Central memory CD8-positive, alpha-beta T cell (primary cell): ENCODE measurements at regions not wholly inside any gene's neighbourhood (a gene's known extent, or its start where the extent isn't known, plus 50 kb on each side); places are given as distances from the start of the nearest gene placed in this dataset.

Experiments
- ATAC-seq: fragments of 150-1000 bp; cut with Tn5 transposase; replicated peaks from 2 replicates; pipeline ENCODE4 v1.10.0; 2022; ENCODE audit warnings: mild to moderate bottlenecking, moderate FRiP score, moderate number of reproducible peaks; ENCODE audit not compliant: poor library complexity, severe bottlenecking; ENCODE audit errors: extremely low read depth
- DNase-seq, 2 donors: peaks; one replicate each; pipeline ENCODE4 v3.0.0; 2021; ENCODE audit warnings: low spot score in 2 of 2
- H3K27ac Mint-ChIP-seq: one replicate; pipeline ENCODE4 v1.8.0; 2022; ENCODE audit warnings: low read depth, mild to moderate bottlenecking, moderate library complexity, mixed read lengths
- H3K27me3 Mint-ChIP-seq: one replicate; pipeline ENCODE4 v1.8.0; 2022; ENCODE audit warnings: mixed read lengths
- H3K36me3 Mint-ChIP-seq: one replicate; pipeline ENCODE4 v1.8.0; 2022; ENCODE audit warnings: mild to moderate bottlenecking, moderate library complexity, mixed read lengths; ENCODE audit not compliant: insufficient read depth
- H3K4me1 Mint-ChIP-seq: one replicate; pipeline ENCODE4 v1.8.0; 2022; ENCODE audit warnings: mixed read lengths
- H3K4me3 Mint-ChIP-seq: one replicate; pipeline ENCODE4 v1.8.0; 2022; ENCODE audit warnings: mild to moderate bottlenecking, moderate library complexity, mixed read lengths
- H3K9me3 Mint-ChIP-seq: one replicate; pipeline ENCODE4 v1.8.0; 2022; ENCODE audit warnings: mixed read lengths

DNA sequence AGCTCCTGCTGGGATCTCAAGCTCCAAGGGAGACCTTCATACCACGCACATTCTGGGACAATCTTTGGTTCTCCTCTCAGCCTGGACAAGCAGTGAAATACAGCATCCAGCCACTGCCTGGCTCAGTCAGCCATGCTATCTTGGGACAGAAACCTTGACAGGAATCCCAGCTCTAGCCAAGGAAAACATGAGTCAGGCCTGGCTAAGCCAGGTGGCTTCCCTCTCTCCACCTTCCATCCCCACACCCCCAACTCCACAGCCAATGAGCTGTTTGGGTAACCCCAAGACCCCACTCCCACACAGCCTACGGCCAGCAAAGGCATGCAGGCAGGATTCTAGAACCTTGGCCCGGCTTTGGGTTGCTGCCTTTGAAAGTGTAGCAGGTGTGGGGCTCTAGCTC, 64.9 kb downstream of the MCFD2 start:
- Mint-ChIP-seq H3K36me3 (no peaks in the 10 kb centered on the region), H3K9me3 (no peaks in the 10 kb centered on the region), H3K4me3 (no peak overlapping the region), H3K27me3 (peaks cover 45% of the 10 kb centered on the region), H3K27ac (no peak overlapping the region), H3K4me1 (no peaks in the 10 kb centered on the region)
- DNase-seq (no peak), ATAC-seq (no peak)

DNA sequence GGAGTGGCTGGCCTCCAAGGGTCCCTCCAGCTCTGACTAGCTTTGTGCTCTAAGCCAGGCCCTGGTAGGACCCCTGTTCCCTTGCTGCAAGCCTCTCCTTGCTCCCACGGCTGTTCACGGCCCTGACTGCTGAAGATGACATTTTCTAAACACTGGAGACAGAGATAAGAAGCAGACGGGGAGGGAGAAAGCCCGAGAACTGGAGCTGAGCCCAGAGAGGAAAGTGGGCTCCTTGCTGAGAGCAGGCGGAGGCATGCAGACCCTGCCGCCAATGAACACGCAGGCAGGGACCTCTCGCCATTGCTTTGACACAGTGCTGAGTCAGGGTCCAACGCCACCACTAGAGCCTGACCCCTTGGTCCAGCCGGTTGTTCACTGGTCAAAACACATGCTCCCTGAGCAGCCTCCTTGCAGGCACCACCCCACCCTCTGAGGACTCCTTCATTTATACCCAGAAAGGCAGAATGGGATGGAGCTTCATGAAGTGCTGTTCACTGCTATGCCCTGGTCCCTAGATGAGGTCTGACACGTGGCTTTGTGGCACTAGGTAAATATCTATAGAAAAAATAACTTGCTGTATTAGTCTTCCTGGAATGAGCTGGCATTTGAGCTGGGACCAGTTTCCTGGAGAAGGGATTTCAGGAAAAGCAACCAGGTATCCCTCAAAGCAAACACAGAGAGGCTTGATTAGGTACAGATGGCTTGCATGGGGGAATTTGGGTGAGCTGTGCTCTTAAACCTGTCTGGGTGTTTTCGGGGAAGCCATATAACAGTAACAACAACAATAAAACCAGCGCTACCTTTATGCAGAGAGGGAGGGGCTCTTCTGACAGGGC, 65.7 kb downstream of the MCFD2 start:
- Mint-ChIP-seq H3K4me3 (no peak overlapping the region), H3K27ac (no peak overlapping the region), H3K36me3 (no peaks in the 10 kb centered on the region), H3K9me3 (no peaks in the 10 kb centered on the region), H3K27me3 (peaks cover 49% of the 10 kb centered on the region), H3K4me1 (no peaks in the 10 kb centered on the region)
- no peak for ATAC-seq
- no peak for DNase-seq

DNA sequence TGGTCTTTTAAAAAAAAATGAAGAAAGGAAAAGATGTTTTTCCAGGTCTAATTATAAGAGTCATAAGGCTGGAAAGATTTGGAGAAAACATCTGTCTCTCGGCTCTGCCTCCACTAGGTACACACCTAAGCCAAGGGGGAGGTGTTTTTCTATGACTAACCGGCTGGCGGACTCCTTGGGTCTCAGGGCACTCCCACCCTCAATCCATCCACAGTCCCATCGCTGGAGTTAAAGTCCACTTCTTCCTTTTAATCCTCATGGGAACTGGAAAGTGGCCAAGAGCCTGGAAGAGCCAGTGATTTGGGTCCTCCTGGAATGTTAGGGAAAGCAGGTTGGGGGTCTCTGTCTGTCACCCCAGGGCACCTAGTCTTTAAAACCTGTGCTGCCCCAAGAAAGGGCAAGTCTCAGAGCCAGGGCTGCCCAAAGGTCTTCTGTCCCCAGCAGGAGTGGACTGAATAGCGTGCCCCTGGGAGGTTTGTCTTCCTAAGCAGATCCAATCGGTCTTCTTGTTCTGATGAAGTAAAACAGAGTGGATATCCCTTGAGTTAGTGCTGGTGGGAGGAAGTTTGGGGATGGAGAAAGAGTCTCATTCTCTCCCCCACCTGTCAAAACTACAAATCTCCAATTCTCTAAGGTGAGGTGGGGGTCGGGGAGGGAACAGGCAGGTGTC, 66.4 kb downstream of the MCFD2 start:
- H3K36me3 Mint-ChIP-seq: no peaks in the 10 kb centered on the region
- no peaks in the 10 kb centered on the region for H3K4me1 Mint-ChIP-seq
- peaks cover 49% of the 10 kb centered on the region for H3K27me3 Mint-ChIP-seq
- no peak overlapping the region for H3K4me3 Mint-ChIP-seq
- no peak for DNase-seq
- no peak overlapping the region for H3K27ac Mint-ChIP-seq
- no peaks in the 10 kb centered on the region for H3K9me3 Mint-ChIP-seq
- no peak for ATAC-seq

DNA sequence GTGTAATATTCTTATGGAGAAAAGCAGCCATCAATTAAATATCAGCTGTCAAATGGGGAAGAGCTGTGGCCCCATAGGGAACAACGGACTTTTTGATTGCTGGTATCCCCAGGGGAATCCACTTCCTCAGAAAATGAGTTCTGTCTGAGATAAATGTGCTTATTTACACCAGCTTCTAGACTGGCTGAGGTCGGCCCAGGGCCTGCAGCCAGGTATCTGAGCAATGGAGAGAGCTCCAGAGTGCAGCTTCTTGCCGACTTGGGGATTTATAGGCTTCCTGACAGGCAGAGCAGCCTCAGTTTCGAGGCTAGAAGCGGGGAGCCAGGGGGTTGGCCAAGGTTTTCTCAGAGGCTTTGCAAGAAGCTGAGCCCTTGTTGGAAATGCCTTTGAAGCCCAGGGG, 67.2 kb downstream of the MCFD2 start:
- Mint-ChIP-seq H3K27me3 (peaks cover 49% of the 10 kb centered on the region), H3K4me3 (no peak overlapping the region), H3K36me3 (no peaks in the 10 kb centered on the region), H3K4me1 (no peaks in the 10 kb centered on the region), H3K9me3 (no peaks in the 10 kb centered on the region), H3K27ac (no peak overlapping the region)
- ATAC-seq (no peak), DNase-seq (no peak)

DNA sequence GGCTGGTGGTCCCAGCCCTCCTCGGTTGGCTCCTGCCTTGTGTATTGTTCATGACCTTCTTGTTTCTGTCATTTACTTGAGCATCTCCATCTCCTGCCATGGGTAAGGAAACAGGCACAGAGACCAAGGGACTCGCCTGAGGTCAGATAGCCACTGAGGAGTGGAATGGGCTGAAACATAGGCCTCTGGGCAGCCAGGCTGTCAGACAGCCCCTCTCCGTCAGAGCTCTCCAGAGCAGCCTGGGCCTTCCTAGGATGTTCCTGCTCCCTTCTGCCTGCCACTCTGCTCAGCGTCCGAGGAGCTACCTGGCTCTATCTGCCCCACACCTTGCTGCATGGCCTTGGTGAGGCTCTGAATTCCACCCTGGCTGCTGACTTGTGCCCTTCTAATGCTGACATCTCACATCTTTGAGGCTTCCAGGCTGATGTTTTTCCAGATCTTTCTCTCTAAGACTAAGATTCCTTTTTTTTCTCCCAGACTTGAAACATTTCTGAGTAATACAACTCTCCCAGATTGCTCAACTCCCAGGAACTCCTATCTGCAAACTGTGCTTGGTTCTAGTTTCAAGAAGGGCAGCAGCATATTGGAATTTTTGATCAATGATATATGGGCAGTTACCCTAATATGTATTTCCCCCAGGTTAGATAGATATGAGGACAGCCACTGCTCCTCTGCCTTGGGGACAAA, 67.7 kb downstream of the MCFD2 start:
- Mint-ChIP-seq H3K4me1 (no peaks in the 10 kb centered on the region), H3K27ac (no peak overlapping the region), H3K27me3 (peaks cover 49% of the 10 kb centered on the region), H3K4me3 (no peak overlapping the region), H3K9me3 (no peaks in the 10 kb centered on the region), H3K36me3 (no peaks in the 10 kb centered on the region)
- ATAC-seq (no peak), DNase-seq (no peak)

DNA sequence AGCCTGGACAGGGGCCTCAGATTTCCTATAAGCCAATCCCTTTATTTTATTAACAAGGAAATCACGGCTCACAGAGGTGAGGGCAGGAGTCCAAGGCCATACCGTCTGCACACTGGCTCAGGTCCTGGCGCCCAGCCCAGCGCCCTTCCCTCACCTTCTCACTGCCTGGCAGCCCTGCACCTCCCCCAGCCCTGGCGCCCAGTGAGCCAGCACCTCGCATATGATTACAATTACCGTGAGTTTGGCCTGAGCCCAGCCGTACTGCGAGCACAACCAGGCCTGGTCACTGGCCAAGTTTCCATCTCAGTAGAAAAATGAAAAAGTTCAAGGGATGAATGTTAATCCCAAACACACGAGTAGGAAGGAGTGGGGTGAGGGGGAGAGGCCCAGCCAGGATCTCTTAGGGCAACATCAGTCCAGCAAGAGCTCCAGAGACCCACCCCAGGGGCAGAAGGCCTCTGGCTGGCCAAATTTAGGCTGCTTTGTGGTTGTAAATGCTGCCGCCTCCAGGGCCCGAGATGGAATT, 68.4 kb downstream of the MCFD2 start:
- DNase-seq (no peak), ATAC-seq (no peak)
- no peak overlapping the region for H3K27ac Mint-ChIP-seq
- no peak overlapping the region for H3K4me3 Mint-ChIP-seq
- H3K9me3 Mint-ChIP-seq: no peaks in the 10 kb centered on the region
- H3K36me3 Mint-ChIP-seq: no peaks in the 10 kb centered on the region
- H3K4me1 Mint-ChIP-seq: no peaks in the 10 kb centered on the region
- peaks cover 49% of the 10 kb centered on the region for H3K27me3 Mint-ChIP-seq

DNA sequence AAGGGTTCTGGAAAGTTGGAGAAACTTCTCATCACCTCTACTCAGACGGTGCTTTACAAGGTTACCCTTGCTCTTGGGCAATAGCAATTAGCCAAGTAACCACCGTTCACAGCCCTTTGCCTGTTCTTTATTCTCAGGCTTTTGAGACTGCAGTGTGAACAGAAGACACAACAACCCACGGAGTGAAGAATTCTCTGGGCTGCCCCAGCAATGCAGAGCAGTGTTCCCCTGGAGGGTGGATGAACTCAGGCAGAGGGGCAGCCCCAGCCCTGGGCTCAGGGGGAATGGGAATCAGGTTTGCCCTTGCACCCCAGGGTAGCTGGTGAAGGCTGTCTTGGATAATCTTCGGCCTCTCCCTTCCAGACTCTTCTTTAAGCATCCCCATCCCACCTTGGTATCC, 69.1 kb downstream of the MCFD2 start:
- peaks cover 49% of the 10 kb centered on the region for H3K27me3 Mint-ChIP-seq
- no peak overlapping the region for H3K27ac Mint-ChIP-seq
- no peaks in the 10 kb centered on the region for H3K4me1 Mint-ChIP-seq
- H3K9me3 Mint-ChIP-seq: no peaks in the 10 kb centered on the region
- no peak for ATAC-seq
- H3K4me3 Mint-ChIP-seq: no peak overlapping the region
- no peaks in the 10 kb centered on the region for H3K36me3 Mint-ChIP-seq
- DNase-seq: no peak

DNA sequence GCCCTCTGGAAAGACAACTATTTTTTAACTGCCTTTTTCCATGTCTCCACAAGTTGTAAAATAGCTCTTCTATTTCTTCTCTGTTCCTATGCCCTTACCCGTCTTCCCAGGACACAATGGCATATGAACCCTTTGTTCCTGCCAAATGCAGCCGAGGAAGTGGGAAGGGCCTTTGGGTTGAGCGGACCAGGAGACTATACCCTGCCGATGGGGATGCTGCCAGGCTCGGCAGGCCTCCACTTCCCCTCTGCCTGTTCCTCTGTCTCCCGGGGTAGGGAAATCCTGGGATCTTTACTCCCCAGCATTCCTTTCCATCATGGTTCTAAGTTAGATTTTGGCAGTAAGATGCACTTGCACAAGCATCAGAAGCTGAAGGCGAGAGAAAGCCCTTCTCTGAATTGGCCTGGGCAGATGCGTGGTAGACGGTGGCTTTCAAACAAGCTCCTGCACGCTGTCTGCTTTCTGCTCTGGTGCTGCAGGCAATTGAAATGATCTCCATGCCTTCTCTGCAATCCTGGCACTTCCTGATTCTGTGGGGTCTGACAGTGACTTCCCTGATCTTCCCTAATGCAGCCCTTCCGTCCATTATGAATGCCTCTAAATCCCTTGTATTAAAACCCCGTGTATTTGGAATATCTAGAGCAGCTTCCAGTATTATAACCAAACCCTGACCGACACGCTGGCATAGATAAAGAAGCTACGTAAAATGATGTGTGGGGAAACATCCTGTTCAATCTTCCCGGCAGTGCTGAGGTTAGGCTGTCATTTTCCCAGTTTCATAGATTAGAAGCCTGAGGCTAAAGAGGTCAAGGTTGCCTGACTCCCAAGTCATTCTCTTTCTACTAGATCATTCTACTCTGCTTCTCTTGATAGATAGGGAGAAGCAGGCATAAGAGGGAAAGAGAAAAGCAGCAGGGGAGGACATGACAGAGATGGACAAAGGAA, 69.8 kb downstream of the MCFD2 start:
- ATAC-seq: no peak
- Mint-ChIP-seq H3K27ac (no peak overlapping the region), H3K9me3 (no peaks in the 10 kb centered on the region), H3K27me3 (peaks cover 47% of the 10 kb centered on the region), H3K36me3 (no peaks in the 10 kb centered on the region), H3K4me1 (no peaks in the 10 kb centered on the region), H3K4me3 (no peak overlapping the region)
- no peak for DNase-seq

DNA sequence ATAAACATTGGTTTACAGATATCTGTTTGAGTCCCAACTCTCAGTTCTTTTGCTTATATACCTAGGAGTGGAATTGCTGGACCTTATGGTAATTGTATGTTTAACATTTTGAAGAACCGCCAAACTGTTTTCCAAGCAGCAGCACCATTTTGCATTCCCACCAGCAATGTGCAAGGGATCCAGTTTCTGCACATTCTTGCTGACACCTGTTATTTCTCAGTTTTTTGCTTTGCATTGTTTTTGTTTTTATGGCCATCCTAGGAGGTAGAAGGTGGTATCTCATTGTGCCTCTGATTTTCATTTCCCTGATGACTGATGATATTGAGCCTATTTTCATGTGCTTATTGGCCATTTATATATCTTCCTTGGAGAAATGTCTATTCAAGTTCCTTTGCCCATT, 71.2 kb downstream of the MCFD2 start:
- Mint-ChIP-seq H3K4me1 (no peaks in the 10 kb centered on the region), H3K4me3 (no peak overlapping the region), H3K27ac (no peak overlapping the region), H3K27me3 (peaks cover 33% of the 10 kb centered on the region), H3K36me3 (no peaks in the 10 kb centered on the region), H3K9me3 (no peaks in the 10 kb centered on the region)
- ATAC-seq (no peak), DNase-seq (no peak)

DNA sequence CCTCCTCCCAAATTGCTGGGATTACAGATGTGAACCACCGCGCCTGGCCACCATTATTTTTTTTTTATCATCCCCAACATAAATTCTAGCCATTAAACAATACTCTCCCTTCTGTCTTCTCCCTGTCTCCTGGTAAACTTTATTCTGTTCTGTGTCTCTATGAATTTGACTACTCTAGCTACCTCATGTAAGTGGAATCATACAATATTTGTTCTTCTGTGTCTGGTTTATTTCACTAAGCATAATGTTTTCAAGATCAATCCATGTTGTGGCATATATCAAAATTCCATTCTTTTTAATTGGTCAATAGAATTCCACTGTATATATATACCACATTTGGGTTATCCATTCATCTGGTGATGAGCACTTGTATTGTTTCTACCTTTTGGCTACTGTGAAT, 71.6 kb downstream of the MCFD2 start:
- ATAC-seq (no peak), DNase-seq (no peak)
- H3K36me3 Mint-ChIP-seq: no peaks in the 10 kb centered on the region
- no peak overlapping the region for H3K4me3 Mint-ChIP-seq
- no peaks in the 10 kb centered on the region for H3K9me3 Mint-ChIP-seq
- no peaks in the 10 kb centered on the region for H3K4me1 Mint-ChIP-seq
- peaks cover 29% of the 10 kb centered on the region for H3K27me3 Mint-ChIP-seq
- H3K27ac Mint-ChIP-seq: no peak overlapping the region

DNA sequence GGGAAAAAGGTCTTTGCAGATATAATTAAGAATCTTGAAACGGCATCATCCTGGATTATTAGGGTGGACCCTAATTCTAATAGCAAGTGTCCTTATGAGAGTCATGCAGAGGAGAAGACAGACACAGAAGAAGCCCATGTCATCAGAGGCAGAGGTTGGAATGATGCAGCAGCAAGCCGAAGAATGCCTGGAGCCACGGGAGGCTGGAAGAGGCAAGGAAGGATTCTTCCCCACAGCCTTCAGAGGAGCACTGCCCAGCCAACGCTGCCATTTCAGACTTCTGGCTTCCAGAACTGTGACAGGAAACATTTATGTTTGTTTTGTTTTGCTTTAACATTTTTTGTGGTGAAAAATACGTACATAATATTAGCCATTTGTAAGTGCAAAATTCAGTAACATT, 72.3 kb downstream of the MCFD2 start:
- no peak for DNase-seq
- Mint-ChIP-seq H3K27me3 (peaks cover 22% of the 10 kb centered on the region), H3K4me1 (no peaks in the 10 kb centered on the region), H3K4me3 (no peak overlapping the region), H3K27ac (no peak overlapping the region), H3K36me3 (no peaks in the 10 kb centered on the region), H3K9me3 (no peaks in the 10 kb centered on the region)
- no peak for ATAC-seq

DNA sequence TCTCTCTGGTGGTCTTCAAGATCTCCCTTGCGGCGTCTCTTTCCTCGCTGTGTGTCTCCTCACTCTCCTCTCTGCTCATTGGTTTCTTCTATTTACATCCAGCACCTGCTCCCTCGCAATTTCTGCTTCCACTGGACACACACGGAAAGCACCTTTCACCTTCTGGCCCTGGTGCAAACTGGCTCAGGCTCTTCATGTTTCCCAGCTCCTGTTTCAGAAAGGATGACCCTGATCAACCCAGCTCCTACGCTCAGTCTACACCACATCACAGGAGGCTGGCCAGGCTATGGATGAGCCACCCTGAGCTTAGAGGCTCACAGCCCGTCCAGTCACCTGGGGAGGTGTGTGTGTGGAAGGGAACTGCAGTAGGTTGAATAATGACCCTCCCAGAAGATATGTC, 72.7 kb downstream of the MCFD2 start:
- Mint-ChIP-seq H3K4me3 (no peak overlapping the region), H3K27ac (no peak overlapping the region), H3K9me3 (no peaks in the 10 kb centered on the region), H3K4me1 (no peaks in the 10 kb centered on the region), H3K27me3 (peaks cover 17% of the 10 kb centered on the region), H3K36me3 (no peaks in the 10 kb centered on the region)
- ATAC-seq (no peak), DNase-seq (no peak)
